LNCaP clone FGC (cell line): ENCODE measurements at regions not wholly inside any gene's neighbourhood (a gene's known extent, or its start where the extent isn't known, plus 50 kb on each side); places are given as distances from the start of the nearest gene placed in this dataset.
A peak's percentile ranks its signal among the peaks of the same experiment; 100 is the strongest.

Experiments
- DNase-seq: peaks from one replicate; pipeline ENCODE4 v3.0.0-alpha.2; 2011; ENCODE audit warnings: low read depth
- H3K4me3 ChIP-seq: 2 replicates; pipeline ENCODE4 v1.5.1; 2011; ENCODE audit warnings: mild to moderate bottlenecking, low read depth, low read length, control low read depth
- TF ChIP-seq, protein P1 (sequence below): IDR thresholded peaks from 2 replicates; pipeline ENCODE4 v1.5.1; 2012; ENCODE audit warnings: mild to moderate bottlenecking; ENCODE audit not compliant: control insufficient read depth, insufficient read depth; ENCODE audit errors: extremely low read depth

DNA sequence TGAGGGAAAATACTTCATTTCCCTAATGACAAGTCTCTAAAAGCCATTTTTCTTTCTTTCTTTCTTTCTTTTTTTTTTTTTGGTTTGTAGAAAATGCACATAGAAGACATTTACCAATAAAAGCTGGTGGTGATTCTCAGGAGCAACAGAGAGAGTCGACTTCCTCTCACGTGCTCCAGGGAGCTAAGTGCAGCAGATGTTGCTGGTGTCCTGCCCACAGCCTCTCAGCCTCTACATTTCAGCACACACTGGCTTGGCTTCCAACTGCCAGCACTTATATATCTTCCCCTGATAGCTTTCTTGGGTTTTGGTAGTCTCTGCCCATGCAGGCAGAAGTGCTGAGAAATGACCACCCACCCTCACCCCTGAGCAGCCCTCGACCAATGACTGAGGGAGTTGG is 58.4 kb upstream of the MARCHF10 start:
- H3K4me3 ChIP-seq: no peak overlapping the region
- DNase-seq: no peak
- TF ChIP-seq, protein P1, sequence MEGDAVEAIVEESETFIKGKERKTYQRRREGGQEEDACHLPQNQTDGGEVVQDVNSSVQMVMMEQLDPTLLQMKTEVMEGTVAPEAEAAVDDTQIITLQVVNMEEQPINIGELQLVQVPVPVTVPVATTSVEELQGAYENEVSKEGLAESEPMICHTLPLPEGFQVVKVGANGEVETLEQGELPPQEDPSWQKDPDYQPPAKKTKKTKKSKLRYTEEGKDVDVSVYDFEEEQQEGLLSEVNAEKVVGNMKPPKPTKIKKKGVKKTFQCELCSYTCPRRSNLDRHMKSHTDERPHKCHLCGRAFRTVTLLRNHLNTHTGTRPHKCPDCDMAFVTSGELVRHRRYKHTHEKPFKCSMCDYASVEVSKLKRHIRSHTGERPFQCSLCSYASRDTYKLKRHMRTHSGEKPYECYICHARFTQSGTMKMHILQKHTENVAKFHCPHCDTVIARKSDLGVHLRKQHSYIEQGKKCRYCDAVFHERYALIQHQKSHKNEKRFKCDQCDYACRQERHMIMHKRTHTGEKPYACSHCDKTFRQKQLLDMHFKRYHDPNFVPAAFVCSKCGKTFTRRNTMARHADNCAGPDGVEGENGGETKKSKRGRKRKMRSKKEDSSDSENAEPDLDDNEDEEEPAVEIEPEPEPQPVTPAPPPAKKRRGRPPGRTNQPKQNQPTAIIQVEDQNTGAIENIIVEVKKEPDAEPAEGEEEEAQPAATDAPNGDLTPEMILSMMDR: no peak

DNA sequence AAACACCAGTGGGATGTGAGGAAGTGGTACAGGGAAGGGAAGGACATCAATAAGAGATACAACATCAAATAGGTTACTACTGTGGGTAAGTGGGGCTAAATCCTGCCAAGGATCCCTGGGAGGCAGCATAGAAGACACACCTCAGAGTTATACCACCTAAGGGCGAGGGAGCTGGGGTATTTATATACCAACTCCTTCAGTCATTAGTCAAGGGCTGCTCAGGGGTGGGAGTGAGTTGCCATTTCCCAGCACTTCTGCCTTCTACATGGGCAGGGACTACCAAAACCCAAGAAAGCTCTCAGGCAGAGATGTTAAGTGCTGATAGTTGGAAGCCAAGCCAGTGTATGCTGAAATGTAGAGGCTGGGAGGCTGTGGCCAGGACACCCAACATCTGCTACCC is 57.5 kb upstream of the MARCHF10 start:
- H3K4me3 ChIP-seq: no peak overlapping the region
- no peak for DNase-seq
- TF ChIP-seq, protein P1: no peak

DNA sequence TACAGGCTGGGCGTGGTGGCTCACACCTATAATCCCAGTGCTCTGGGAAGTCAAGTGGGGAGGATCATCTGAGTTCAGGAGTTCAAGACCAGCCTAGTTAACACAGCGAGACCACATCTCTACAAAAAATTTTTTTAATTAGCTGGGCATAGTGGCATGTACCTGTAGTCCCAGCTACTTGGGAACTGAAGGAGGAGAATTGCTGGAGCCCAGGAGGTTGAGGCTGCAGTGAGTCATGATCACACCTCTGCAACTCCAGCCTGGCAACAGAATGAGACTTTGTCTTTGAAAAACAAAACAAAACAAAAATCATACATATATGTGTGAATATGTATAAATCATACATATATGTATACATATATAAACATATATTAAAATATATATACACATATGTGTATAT is 54.1 kb upstream of the MARCHF10 start:
- no peak for DNase-seq
- TF ChIP-seq, protein P1: no peak
- H3K4me3 ChIP-seq: no peak overlapping the region

- TF ChIP-seq, protein P1: no peak
- no peak overlapping the region; the same call in 1 of the 2 replicates for H3K4me3 ChIP-seq
- peak; percentile 66 for DNase-seq
Measured at GRCh38 chr17:62860962-62861873, 53.1 kb upstream of the MARCHF10 start.

GRCh38 chr17:62859146-62859545 is 51.0 kb upstream of the MARCHF10 start:
- no peak overlapping the region for H3K4me3 ChIP-seq
- TF ChIP-seq, protein P1: no peak
- DNase-seq: no peak
